Neural progenitor cell (in vitro differentiated cells): ENCODE measurements at regions not wholly inside any gene's neighbourhood (a gene's known extent, or its start where the extent isn't known, plus 50 kb on each side); places are given as distances from the start of the nearest gene placed in this dataset.

Source experiments
- DNase-seq: peaks from one replicate; pipeline ENCODE4 v3.0.0-alpha.2; 2016; ENCODE audit warnings: low spot score
- H2AFZ ChIP-seq: fragments of 200-600 bp; sonication (generic); replicated peaks from 2 replicates; pipeline ENCODE4 v1.6.1; 2016; ENCODE audit warnings: antibody characterized with exemption
- H3F3A ChIP-seq: fragments of 200-600 bp; sonication (generic); 2 replicates; pipeline ENCODE4 v1.6.1; 2016; ENCODE audit warnings: antibody characterized with exemption, low read depth
- H3K27ac ChIP-seq: fragments of 200-600 bp; sonication (generic); 2 replicates; pipeline ENCODE4 v1.5.1; 2016; ENCODE audit warnings: mild to moderate bottlenecking
- H3K27me3 ChIP-seq: fragments of 200-600 bp; sonication (generic); 2 replicates; pipeline ENCODE4 v1.6.1; 2016; ENCODE audit warnings: mild to moderate bottlenecking, moderate library complexity
- H3K36me3 ChIP-seq: fragments of 200-600 bp; sonication (generic); 2 replicates; pipeline ENCODE4 v1.5.1; 2016
- H3K4me1 ChIP-seq: fragments of 200-600 bp; sonication (generic); 2 replicates; pipeline ENCODE4 v1.6.1; 2016; ENCODE audit warnings: mixed run types
- H3K4me2 ChIP-seq: fragments of 200-600 bp; sonication (generic); 2 replicates; pipeline ENCODE4 v1.6.1; 2016
- H3K4me3 ChIP-seq: fragments of 200-600 bp; sonication (generic); 2 replicates; pipeline ENCODE4 v1.5.1; 2016
- H3K79me2 ChIP-seq: fragments of 200-600 bp; sonication (generic); 2 replicates; pipeline ENCODE4 v1.6.1; 2016; ENCODE audit warnings: low read depth
- H3K9ac ChIP-seq: fragments of 200-600 bp; sonication (generic); 2 replicates; pipeline ENCODE4 v1.6.1; 2016
- H3K9me3 ChIP-seq: fragments of 200-600 bp; sonication (generic); 2 replicates; pipeline ENCODE4 v1.5.1; 2016; ENCODE audit warnings: low read depth
- H4K20me1 ChIP-seq: fragments of 200-600 bp; sonication (generic); 2 replicates; pipeline ENCODE4 v1.6.1; 2016; ENCODE audit warnings: low read depth
- H3K27ac Mint-ChIP-seq: 3 replicates; pipeline ENCODE4 v1.8.0; 2021; ENCODE audit warnings: mixed read lengths
- H3K27me3 Mint-ChIP-seq: 2 replicates; pipeline ENCODE4 v1.8.0; 2022; ENCODE audit warnings: low read depth, mild to moderate bottlenecking, inconsistent platforms, moderate library complexity, mixed read lengths; ENCODE audit not compliant: insufficient read depth
- H3K36me3 Mint-ChIP-seq: 3 replicates; pipeline ENCODE4 v1.8.0; 2021; ENCODE audit warnings: mixed read lengths
- H3K4me1 Mint-ChIP-seq: 3 replicates; pipeline ENCODE4 v1.8.0; 2021; ENCODE audit warnings: mixed read lengths
- H3K4me3 Mint-ChIP-seq: 3 replicates; pipeline ENCODE4 v1.8.0; 2021; ENCODE audit warnings: mild to moderate bottlenecking, moderate library complexity, mixed read lengths
- H3K9me3 Mint-ChIP-seq: 3 replicates; pipeline ENCODE4 v1.8.0; 2020; ENCODE audit warnings: mixed read lengths
- EZH2 ChIP-seq: fragments of 200-600 bp; sonication (generic); IDR thresholded peaks from 2 replicates; pipeline ENCODE4 v1.6.1; 2017; ENCODE audit warnings: antibody characterized with exemption, mild to moderate bottlenecking, moderate library complexity
- EZH2phosphoT487 ChIP-seq: fragments of 200-600 bp; sonication (generic); IDR thresholded peaks from 2 replicates; pipeline ENCODE4 v1.6.1; 2017; ENCODE audit warnings: antibody characterized with exemption
- TF ChIP-seq, protein P1 (sequence below): fragments of 200-600 bp; sonication (generic); IDR thresholded peaks from 2 replicates; pipeline ENCODE4 v1.5.1; 2017; ENCODE audit warnings: antibody characterized with exemption, mild to moderate bottlenecking

DNA sequence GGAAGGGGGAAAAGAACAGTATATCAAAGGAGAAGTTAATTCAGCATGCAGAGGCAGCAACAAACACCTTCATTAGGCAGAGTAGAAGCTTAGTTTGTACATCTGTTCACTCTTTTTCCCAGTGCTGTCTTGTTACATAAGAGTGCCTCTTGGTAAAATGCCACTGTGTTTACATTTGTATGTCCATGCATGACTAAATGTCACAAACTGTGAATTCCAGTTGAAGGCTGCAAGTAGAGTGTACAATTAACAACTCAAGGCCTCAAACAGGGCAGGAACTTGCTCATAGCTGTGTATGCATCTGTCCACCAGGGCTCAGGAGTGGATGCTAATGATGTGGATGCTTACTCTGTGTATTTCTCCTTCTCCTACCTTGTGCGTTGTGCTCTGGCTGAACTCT is 214.2 kb upstream of the TPM1 start:
- Mint-ChIP-seq H3K27ac (no peak overlapping the region), H3K4me3 (no peak overlapping the region), H3K4me1 (peaks cover 15% of the 10 kb centered on the region), H3K27me3 (peaks cover 2% of the 10 kb centered on the region), H3K36me3 (peaks cover 10% of the 10 kb centered on the region), H3K9me3 (no peaks in the 10 kb centered on the region)
- Histone ChIP-seq H3K27me3 (no peaks in the 10 kb centered on the region), H3K4me3 (no peak overlapping the region), H4K20me1 (no peaks in the 10 kb centered on the region), H2AFZ (no peak overlapping the region), H3K36me3 (no peaks in the 10 kb centered on the region), H3K9ac (no peak overlapping the region), H3K4me2 (no peak overlapping the region), H3K9me3 (no peaks in the 10 kb centered on the region), H3K79me2 (no peaks in the 10 kb centered on the region), H3K27ac (no peak overlapping the region), H3K4me1 (peaks cover 3% of the 10 kb centered on the region), H3F3A (peaks cover 3% of the 10 kb centered on the region)
- TF ChIP-seq, protein P1, sequence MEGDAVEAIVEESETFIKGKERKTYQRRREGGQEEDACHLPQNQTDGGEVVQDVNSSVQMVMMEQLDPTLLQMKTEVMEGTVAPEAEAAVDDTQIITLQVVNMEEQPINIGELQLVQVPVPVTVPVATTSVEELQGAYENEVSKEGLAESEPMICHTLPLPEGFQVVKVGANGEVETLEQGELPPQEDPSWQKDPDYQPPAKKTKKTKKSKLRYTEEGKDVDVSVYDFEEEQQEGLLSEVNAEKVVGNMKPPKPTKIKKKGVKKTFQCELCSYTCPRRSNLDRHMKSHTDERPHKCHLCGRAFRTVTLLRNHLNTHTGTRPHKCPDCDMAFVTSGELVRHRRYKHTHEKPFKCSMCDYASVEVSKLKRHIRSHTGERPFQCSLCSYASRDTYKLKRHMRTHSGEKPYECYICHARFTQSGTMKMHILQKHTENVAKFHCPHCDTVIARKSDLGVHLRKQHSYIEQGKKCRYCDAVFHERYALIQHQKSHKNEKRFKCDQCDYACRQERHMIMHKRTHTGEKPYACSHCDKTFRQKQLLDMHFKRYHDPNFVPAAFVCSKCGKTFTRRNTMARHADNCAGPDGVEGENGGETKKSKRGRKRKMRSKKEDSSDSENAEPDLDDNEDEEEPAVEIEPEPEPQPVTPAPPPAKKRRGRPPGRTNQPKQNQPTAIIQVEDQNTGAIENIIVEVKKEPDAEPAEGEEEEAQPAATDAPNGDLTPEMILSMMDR, result no peak
- TF ChIP-seq EZH2, result no peak
- no peak for TF ChIP-seq EZH2phosphoT487
- no peak for DNase-seq

DNA sequence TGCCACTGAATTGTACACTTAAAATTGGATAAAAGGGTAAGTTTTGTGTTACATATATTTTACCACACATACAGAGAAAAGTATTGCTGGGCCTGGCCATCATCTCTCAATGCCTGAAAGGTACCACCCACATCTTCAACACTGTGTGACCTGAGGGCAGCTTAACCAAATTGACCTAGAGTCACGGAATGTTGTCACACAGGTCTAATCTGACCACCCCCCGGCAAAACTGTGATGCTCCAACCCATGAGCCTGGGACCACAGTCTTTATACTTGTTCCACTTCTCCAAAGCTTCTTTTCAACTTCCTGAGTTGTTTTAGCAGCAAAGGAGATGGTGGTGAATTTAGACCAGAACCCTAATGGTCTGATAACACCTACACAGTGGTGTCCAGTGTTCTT is 210.3 kb upstream of the TPM1 start:
- H3K36me3 ChIP-seq, result no peaks in the 10 kb centered on the region
- no peak overlapping the region for H3K27ac Mint-ChIP-seq
- H3K4me3 ChIP-seq, result no peak overlapping the region

DNA sequence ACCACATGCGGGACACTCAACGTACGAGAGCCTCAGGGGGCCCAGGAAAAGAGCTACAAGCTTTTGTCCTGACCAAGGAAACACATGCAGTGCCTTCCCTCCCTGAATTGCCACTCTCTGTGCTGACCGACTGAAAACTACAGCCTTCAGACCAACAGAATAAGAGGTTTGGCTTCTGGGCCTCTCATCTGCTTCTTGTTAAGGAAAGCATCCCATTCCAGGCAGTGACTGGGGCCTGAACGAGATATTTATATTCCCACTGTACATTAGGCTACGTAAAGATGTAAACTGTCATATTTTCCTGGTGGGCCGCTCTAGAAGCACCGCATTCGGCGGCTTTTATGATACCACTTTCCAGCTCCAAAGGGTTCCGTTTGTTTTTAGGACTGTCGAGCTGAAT is 208.9 kb upstream of the TPM1 start:
- no peaks in the 10 kb centered on the region for H3K9me3 ChIP-seq
- Mint-ChIP-seq H3K4me3 (no peak overlapping the region), H3K9me3 (no peaks in the 10 kb centered on the region), H3K4me1 (peaks cover 6% of the 10 kb centered on the region), H3K36me3 (peaks cover 24% of the 10 kb centered on the region), H3K27me3 (peaks cover 4% of the 10 kb centered on the region), H3K27ac (no peak overlapping the region)
- H3K4me3 ChIP-seq, result no peak overlapping the region
- H3K36me3 ChIP-seq, result no peaks in the 10 kb centered on the region
- H3K9ac ChIP-seq, result no peak overlapping the region
- no peaks in the 10 kb centered on the region for H4K20me1 ChIP-seq
- H3K4me1 ChIP-seq, result peaks cover 14% of the 10 kb centered on the region
- peak; percentile 22 for DNase-seq
- no peak overlapping the region for H3K27ac ChIP-seq
- no peaks in the 10 kb centered on the region for H3K27me3 ChIP-seq
- H3F3A ChIP-seq, result peaks cover 7% of the 10 kb centered on the region
- TF ChIP-seq, protein P1, result no peak
- TF ChIP-seq EZH2 (no peak), EZH2phosphoT487 (no peak)
- H2AFZ ChIP-seq, result peak overlapping the region; percentile 27
- peak overlapping the region; percentile 7 for H3K4me2 ChIP-seq
- no peaks in the 10 kb centered on the region for H3K79me2 ChIP-seq

More for the DNA sequence above, 210.3 kb upstream of the TPM1 start:
- Histone ChIP-seq H3K27ac (no peak overlapping the region), H4K20me1 (no peaks in the 10 kb centered on the region), H3K9me3 (no peaks in the 10 kb centered on the region), H3K27me3 (no peaks in the 10 kb centered on the region), H3K4me2 (no peak overlapping the region), H2AFZ (no peak overlapping the region), H3K9ac (no peak overlapping the region), H3F3A (peaks cover 7% of the 10 kb centered on the region), H3K4me1 (peaks cover 14% of the 10 kb centered on the region), H3K79me2 (no peaks in the 10 kb centered on the region)
- H3K36me3 Mint-ChIP-seq, result peaks cover 23% of the 10 kb centered on the region
- no peak overlapping the region for H3K4me3 Mint-ChIP-seq
- H3K9me3 Mint-ChIP-seq, result no peaks in the 10 kb centered on the region
- H3K27me3 Mint-ChIP-seq, result peaks cover 4% of the 10 kb centered on the region
- H3K4me1 Mint-ChIP-seq, result peaks cover 6% of the 10 kb centered on the region
- DNase-seq, result no peak
- TF ChIP-seq, protein P1, result no peak
- no peak for TF ChIP-seq EZH2
- no peak for TF ChIP-seq EZH2phosphoT487
